WTC11 (cell line): ENCODE measurements at regions not wholly inside any gene's neighbourhood (a gene's known extent, or its start where the extent isn't known, plus 50 kb on each side); places are given as distances from the start of the nearest gene placed in this dataset.

ENCODE experiments used
- ATAC-seq: fragments of 200-7000 bp; cut with Tn5 transposase; 2 replicates; pipeline ENCODE4 v1.10.0; 2021; ENCODE audit warnings: mild to moderate bottlenecking, moderate library complexity
- CTCF ChIA-PET: fragments of 300-600 bp; sonication (Branson Sonifier 250); formaldehyde crosslinking; loops from one replicate; lab custom pipeline; 2021; ENCODE audit warnings: antibody characterized with exemption; lab: Charles Lee
- POLR2A ChIA-PET: fragments of 350-600 bp; sonication (Branson Sonifier 250); formaldehyde crosslinking; loops from one replicate; lab custom pipeline; 2021; ENCODE audit warnings: antibody characterized with exemption; lab: Charles Lee
- DNase-seq: peaks from one replicate; pipeline ENCODE4 v3.0.0; 2021; ENCODE audit warnings: low spot score
- H3K27ac Mint-ChIP-seq: 2 replicates; pipeline ENCODE4 v1.8.0; 2021; ENCODE audit warnings: mixed read lengths
- H3K27me3 Mint-ChIP-seq: 2 replicates; pipeline ENCODE4 v1.8.0; 2021; ENCODE audit warnings: low read depth, mild to moderate bottlenecking, moderate library complexity, mixed read lengths
- H3K36me3 Mint-ChIP-seq: 2 replicates; pipeline ENCODE4 v1.8.0; 2021; ENCODE audit warnings: mixed read lengths
- H3K4me1 Mint-ChIP-seq: 2 replicates; pipeline ENCODE4 v1.8.0; 2022; ENCODE audit warnings: mixed read lengths
- H3K4me3 Mint-ChIP-seq: 2 replicates; pipeline ENCODE4 v1.8.0; 2021; ENCODE audit warnings: mild to moderate bottlenecking, moderate library complexity, mixed read lengths
- H3K9me3 Mint-ChIP-seq: 2 replicates; pipeline ENCODE4 v1.8.0; 2021; ENCODE audit warnings: mixed read lengths
- AR ChIP-seq: fragments of 250-450 bp; sonication (Bioruptor Pico); IDR thresholded peaks from 2 replicates; pipeline ENCODE4 v1.9.0; 2021; ENCODE audit warnings: mild to moderate bottlenecking
- ATF3 ChIP-seq: sonication (generic); formaldehyde crosslinking; conservative IDR thresholded peaks from 2 replicates; pipeline ENCODE4 v1.8.1; 2022; ENCODE audit warnings: mild to moderate bottlenecking, missing genetic modification reagents
- CBFB ChIP-seq: sonication (generic); formaldehyde crosslinking; IDR thresholded peaks from 2 replicates; pipeline ENCODE4 v1.8.1; 2022; ENCODE audit warnings: mild to moderate bottlenecking, low read depth, missing genetic modification reagents
- CDX4 ChIP-seq: fragments of 250-450 bp; sonication (Bioruptor Pico); IDR thresholded peaks from 2 replicates; pipeline ENCODE4 v1.9.0; 2021; ENCODE audit warnings: moderate library complexity, mild to moderate bottlenecking, inconsistent platforms, borderline replicate concordance
- CREB1 ChIP-seq: sonication (generic); formaldehyde crosslinking; IDR thresholded peaks from 2 replicates; pipeline ENCODE4 v1.8.0; 2023; ENCODE audit warnings: mild to moderate bottlenecking, missing genetic modification reagents
- CREM ChIP-seq: sonication (generic); formaldehyde crosslinking; IDR thresholded peaks from 2 replicates; pipeline ENCODE4 v1.8.1; 2022; ENCODE audit warnings: mild to moderate bottlenecking, missing genetic modification reagents, moderate library complexity
- FOXK1 ChIP-seq: sonication (generic); formaldehyde crosslinking; IDR thresholded peaks from 2 replicates; pipeline ENCODE4 v1.8.0; 2022; ENCODE audit warnings: mild to moderate bottlenecking, moderate library complexity, missing genetic modification reagents
- FOXP1 ChIP-seq: sonication (generic); formaldehyde crosslinking; IDR thresholded peaks from 2 replicates; pipeline ENCODE4 v1.8.0; 2022; ENCODE audit warnings: missing genetic modification reagents, mild to moderate bottlenecking, moderate library complexity, borderline replicate concordance
- GRHL2 ChIP-seq: fragments of 250-450 bp; sonication (Bioruptor Pico); IDR thresholded peaks from 2 replicates; pipeline ENCODE4 v1.8.0; 2022; ENCODE audit warnings: mild to moderate bottlenecking, moderate library complexity; ENCODE audit not compliant: insufficient replicate concordance, severe bottlenecking
- MXD4 ChIP-seq: fragments of 250-450 bp; sonication (Bioruptor Pico); IDR thresholded peaks from 2 replicates; pipeline ENCODE4 v1.8.0; 2021; ENCODE audit warnings: mild to moderate bottlenecking, moderate library complexity, borderline replicate concordance
- OVOL2 ChIP-seq: fragments of 250-450 bp; sonication (Bioruptor Pico); IDR thresholded peaks from 2 replicates; pipeline ENCODE4 v1.9.0; 2021; ENCODE audit warnings: mild to moderate bottlenecking, borderline replicate concordance
- PRDM15 ChIP-seq: sonication (generic); formaldehyde crosslinking; IDR thresholded peaks from 2 replicates; pipeline ENCODE4 v1.8.0; 2022; ENCODE audit warnings: missing genetic modification reagents
- SOX15 ChIP-seq: fragments of 250-450 bp; sonication (Bioruptor Pico); IDR thresholded peaks from 2 replicates; pipeline ENCODE4 v1.9.0; 2021; ENCODE audit warnings: mild to moderate bottlenecking
- USF1 ChIP-seq: sonication (generic); formaldehyde crosslinking; IDR thresholded peaks from 2 replicates; pipeline ENCODE4 v1.8.0; 2022; ENCODE audit warnings: mild to moderate bottlenecking, missing genetic modification reagents
- ZNF219 ChIP-seq: sonication (generic); formaldehyde crosslinking; IDR thresholded peaks from 2 replicates; pipeline ENCODE4 v1.8.0; 2023; ENCODE audit warnings: missing genetic modification reagents, mild to moderate bottlenecking, borderline replicate concordance
- ZNF232 ChIP-seq: sonication (generic); formaldehyde crosslinking; IDR thresholded peaks from 2 replicates; pipeline ENCODE4 v1.8.0; 2022; ENCODE audit warnings: mild to moderate bottlenecking, missing genetic modification reagents

GRCh38 chr2:19748711-19749506 is 152.9 kb downstream of the TTC32 start (continued):
- TF ChIP-seq AR = no peak

- Mint-ChIP-seq H3K4me3 (no peak overlapping the region), H3K27me3 (no peaks in the 10 kb centered on the region), H3K9me3 (no peaks in the 10 kb centered on the region), H3K36me3 (no peaks in the 10 kb centered on the region), H3K4me1 (no peaks in the 10 kb centered on the region), H3K27ac (no peak overlapping the region)
- ATAC-seq (peak; percentile 77), DNase-seq (peak; percentile 46)
- TF ChIP-seq USF1 (no peak), GRHL2 (CRISPR knock-in tag) (no peak), PRDM15 (CRISPR knock-in tag) (no peak), ATF3 (CRISPR knock-in tag) (no peak), OVOL2 (CRISPR knock-in tag) (no peak), ZNF219 (CRISPR knock-in tag) (no peak), CREB1 (CRISPR knock-in tag) (no peak), FOXP1 (CRISPR knock-in tag) (no peak), SOX15 (no peak), CREM (CRISPR knock-in tag) (no peak), CDX4 (CRISPR knock-in tag) (no peak), FOXK1 (CRISPR knock-in tag) (no peak), ZNF232 (CRISPR knock-in tag) (no peak), MXD4 (CRISPR knock-in tag) (no peak), CBFB (CRISPR knock-in tag) (no peak)
- CTCF ChIA-PET = interaction anchor here (1.5 to 3.5 kb wide), 3 partner anchors 44 to 390 kb away, joined by 4 to 30 read pairs (median 14); partner anchors contain the start of gene OSR1
- POLR2A ChIA-PET = no interaction called here
These were observed 153.8 kb downstream of the TTC32 start for GRCh38 chr2:19748073-19748375.
